M059J (cell line): ENCODE measurements at regions not wholly inside any gene's neighbourhood (a gene's known extent, or its start where the extent isn't known, plus 50 kb on each side); places are given as distances from the start of the nearest gene placed in this dataset.

Source experiments
- DNase-seq: peaks from one replicate; pipeline ENCODE4 v3.0.0-alpha.2; 2012; ENCODE audit warnings: low read depth

- DNase-seq, result peak; percentile 0
These were observed 765.0 kb upstream of the CELF4 start for GRCh38 chr18:38330573-38330972.

- DNase-seq, result no peak
These were observed 763.5 kb upstream of the CELF4 start for GRCh38 chr18:38329145-38329544.

GRCh38 chr18:38322206-38322605, 756.6 kb upstream of the CELF4 start:
- DNase-seq, result no peak

GRCh38 chr18:38321262-38321661, 755.7 kb upstream of the CELF4 start:
- no peak for DNase-seq

- DNase-seq, result no peak
These were observed 752.8 kb upstream of the CELF4 start for GRCh38 chr18:38318416-38318815.

- DNase-seq, result no peak
These were observed 748.2 kb upstream of the CELF4 start for GRCh38 chr18:38313831-38314230.

- no peak for DNase-seq
These were observed 746.9 kb upstream of the CELF4 start for GRCh38 chr18:38312532-38312931.

GRCh38 chr18:38310936-38311335, 745.3 kb upstream of the CELF4 start:
- no peak for DNase-seq

GRCh38 chr18:38307914-38308313, 742.3 kb upstream of the CELF4 start:
- DNase-seq, result no peak

- DNase-seq, result no peak
These were observed 740.4 kb upstream of the CELF4 start for GRCh38 chr18:38305961-38306360.

- no peak for DNase-seq
These were observed 736.0 kb upstream of the CELF4 start for GRCh38 chr18:38301621-38302020.

- no peak for DNase-seq
These were observed 732.3 kb upstream of the CELF4 start for GRCh38 chr18:38297910-38298309.

GRCh38 chr18:38290229-38290628, 724.6 kb upstream of the CELF4 start:
- no peak for DNase-seq

- DNase-seq, result no peak
These were observed 719.4 kb upstream of the CELF4 start for GRCh38 chr18:38284972-38285371.

GRCh38 chr18:38263066-38263465, 697.5 kb upstream of the CELF4 start:
- DNase-seq, result no peak

GRCh38 chr18:38262661-38263060, 697.1 kb upstream of the CELF4 start:
- no peak for DNase-seq

GRCh38 chr18:38257661-38258060, 692.1 kb upstream of the CELF4 start:
- DNase-seq, result no peak

- peak; percentile 11 for DNase-seq
These were observed 690.8 kb upstream of the CELF4 start for GRCh38 chr18:38256366-38256765.

- DNase-seq, result peak; percentile 2
These were observed 685.4 kb upstream of the CELF4 start for GRCh38 chr18:38250971-38251370.

GRCh38 chr18:38244480-38244879, 678.9 kb upstream of the CELF4 start:
- no peak for DNase-seq

GRCh38 chr18:38243291-38243690, 677.7 kb upstream of the CELF4 start:
- peak; percentile 25 for DNase-seq

- peak; percentile 69 for DNase-seq
These were observed 676.1 kb upstream of the CELF4 start for GRCh38 chr18:38241736-38242135.

- DNase-seq, result peak; percentile 47
These were observed 675.6 kb upstream of the CELF4 start for GRCh38 chr18:38241216-38241615.

GRCh38 chr18:38239606-38240005, 674.0 kb upstream of the CELF4 start:
- DNase-seq, result no peak

GRCh38 chr18:38237796-38238195, 672.2 kb upstream of the CELF4 start:
- DNase-seq, result no peak
